HL-60 (cell line): ENCODE measurements at regions not wholly inside any gene's neighbourhood (a gene's known extent, or its start where the extent isn't known, plus 50 kb on each side); places are given as distances from the start of the nearest gene placed in this dataset.

Experiments used
- DNase-seq, 2 experiments: peaks; one replicate each; pipeline ENCODE4 v3.0.0-alpha.2; 2010 to 2020; ENCODE audit warnings: low read depth in 1 of 2, low spot score in 1 of 2
- H3K27ac ChIP-seq: fragments of 250-450 bp; sonication (Bioruptor Pico); replicated peaks from 2 replicates; pipeline ENCODE4 v1.5.1; 2020; ENCODE audit warnings: mild to moderate bottlenecking, moderate library complexity
- H3K27me3 ChIP-seq: fragments of 250-450 bp; sonication (Bioruptor Pico); 2 replicates; pipeline ENCODE4 v1.5.1; 2021; ENCODE audit warnings: mild to moderate bottlenecking, moderate library complexity; ENCODE audit not compliant: insufficient read depth, poor library complexity, severe bottlenecking
- H3K4me3 ChIP-seq: replicated peaks from 2 replicates; pipeline ENCODE4 v1.5.1; 2011; ENCODE audit warnings: mild to moderate bottlenecking, control low read depth, low read length; ENCODE audit not compliant: insufficient read depth
- CTCF ChIP-seq: IDR thresholded peaks from one replicate; pipeline ENCODE4 v1.5.1; 2011; ENCODE audit warnings: low read length, control low read depth, inconsistent platforms; ENCODE audit not compliant: insufficient read depth
- GABPA ChIP-seq: IDR thresholded peaks from 2 replicates; pipeline ENCODE4 v1.6.1; 2012; ENCODE audit warnings: low read depth
- POLR2AphosphoS5 ChIP-seq: IDR thresholded peaks from 2 replicates; pipeline ENCODE4 v1.6.1; 2012; ENCODE audit warnings: low read depth
- REST ChIP-seq: IDR thresholded peaks from 2 replicates; pipeline ENCODE4 v1.6.1; 2012; ENCODE audit warnings: low read depth; ENCODE audit not compliant: insufficient replicate concordance
- SPI1 ChIP-seq: IDR thresholded peaks from 2 replicates; pipeline ENCODE4 v1.6.1; 2012; ENCODE audit warnings: low read depth, mild to moderate bottlenecking, borderline replicate concordance

DNA sequence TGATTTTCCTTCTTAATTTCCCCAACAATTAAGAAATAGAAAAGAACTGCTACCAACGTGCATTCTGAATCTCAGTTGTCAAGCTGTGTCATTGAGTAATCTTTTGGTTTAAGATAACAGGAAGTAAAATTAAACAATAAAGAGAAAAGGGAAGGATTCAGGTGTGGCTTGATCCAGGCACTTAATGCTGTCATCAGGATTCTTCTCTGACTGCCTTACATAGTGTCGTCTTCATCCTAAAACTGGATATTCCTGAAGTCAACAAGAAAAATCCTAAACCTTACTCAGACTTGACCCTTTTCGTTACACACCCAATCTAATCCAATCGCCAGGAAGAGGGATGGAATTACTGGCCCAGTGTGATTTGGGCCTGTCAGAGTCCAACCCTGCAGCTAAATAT, 443.8 kb downstream of the MED13L start:
- Histone ChIP-seq H3K27me3 (no peaks in the 10 kb centered on the region), H3K4me3 (no peak overlapping the region), H3K27ac (no peak overlapping the region)
- DNase-seq, result no peak
- no peak for TF ChIP-seq POLR2AphosphoS5
- no peak for TF ChIP-seq SPI1
- no peak for TF ChIP-seq CTCF
- TF ChIP-seq REST, result no peak
- TF ChIP-seq GABPA, result no peak

DNA sequence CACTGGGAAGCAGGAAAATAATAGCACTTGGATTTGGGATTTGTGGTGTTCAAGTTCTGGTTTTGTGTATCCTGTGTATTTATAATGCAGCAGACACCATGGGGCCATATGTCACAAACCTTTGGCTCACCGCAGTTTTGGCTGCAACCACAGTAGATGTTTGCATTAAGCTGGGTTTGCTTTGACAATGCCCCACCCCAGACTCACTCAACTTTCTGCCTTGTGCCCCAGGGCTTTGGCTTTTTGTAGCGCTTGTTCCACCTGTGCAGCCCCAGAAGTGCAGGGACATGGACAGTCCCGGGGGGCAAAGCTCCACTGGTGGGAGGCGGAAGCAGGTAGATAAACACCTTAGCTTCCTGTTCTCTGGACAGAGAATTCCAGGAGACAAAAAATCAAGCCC, 446.9 kb downstream of the MED13L start:
- no peak overlapping the region for H3K4me3 ChIP-seq
- no peak for DNase-seq
- H3K27me3 ChIP-seq, result no peaks in the 10 kb centered on the region
- H3K27ac ChIP-seq, result no peak overlapping the region
- TF ChIP-seq SPI1 (no peak), CTCF (no peak), POLR2AphosphoS5 (no peak), REST (no peak), GABPA (no peak)

DNA sequence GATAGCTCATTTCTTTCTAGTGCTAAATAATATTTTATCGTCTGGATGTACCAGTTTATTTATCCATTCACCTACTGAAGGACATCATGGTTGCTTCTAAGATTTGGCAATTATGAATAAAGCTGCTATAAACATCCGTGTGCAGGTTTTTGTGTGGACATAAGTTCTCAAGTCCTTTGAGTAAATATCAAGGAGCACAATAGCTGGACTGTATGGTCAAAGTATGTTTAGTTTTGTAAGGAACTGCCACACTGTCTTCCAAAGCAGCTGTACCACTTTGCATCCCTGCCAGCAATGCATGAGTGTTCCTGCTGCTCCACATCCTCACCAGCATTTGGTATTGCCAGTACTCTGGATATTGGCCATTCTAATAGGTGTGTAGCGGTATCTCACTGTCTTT, 447.4 kb downstream of the MED13L start:
- TF ChIP-seq SPI1, result no peak
- DNase-seq, result no peak
- H3K27ac ChIP-seq, result no peak overlapping the region

GRCh38 chr12:115828168-115828567, 449.3 kb downstream of the MED13L start:
- TF ChIP-seq REST (no peak), GABPA (no peak), POLR2AphosphoS5 (no peak), SPI1 (no peak), CTCF (no peak)
- Histone ChIP-seq H3K4me3 (no peak overlapping the region), H3K27me3 (no peaks in the 10 kb centered on the region), H3K27ac (no peak overlapping the region)
- no peak for DNase-seq

More for the DNA sequence above, 447.4 kb downstream of the MED13L start:
- H3K4me3 ChIP-seq, result no peak overlapping the region
- no peaks in the 10 kb centered on the region for H3K27me3 ChIP-seq
